HEK293 (cell line): ENCODE measurements at regions not wholly inside any gene's neighbourhood (a gene's known extent, or its start where the extent isn't known, plus 50 kb on each side); places are given as distances from the start of the nearest gene placed in this dataset.

ENCODE experiments used
- CTCF ChIA-PET: fragments of 350-600 bp; formaldehyde crosslinking; extraction: SDS; loops from one replicate; lab custom pipeline; 2021; ENCODE audit warnings: antibody characterized with exemption; lab: Yijun Ruan, JAX
- POLR2A ChIA-PET: fragments of 300-600 bp; formaldehyde crosslinking; extraction: SDS; loops from one replicate; lab custom pipeline; 2020; ENCODE audit warnings: antibody characterized with exemption, inconsistent platforms; lab: Yijun Ruan, JAX
- H3K27ac ChIP-seq: fragments of 200-500 bp; sonication (Bioruptor generic); 2 replicates; pipeline ENCODE4 v1.5.1; 2014; ENCODE audit warnings: low read depth, low read length, control low read depth, inconsistent platforms; ENCODE audit errors: extremely low read depth
- H3K36me3 ChIP-seq, 2 experiments: fragments of 200-500 bp in 1 of 2; sonication (Bioruptor generic) in 1 of 2; 1 replicate in 1 of 2; 2 replicates in 1 of 2; pipeline ENCODE4 v1.5.1; 2014 to 2017; ENCODE audit warnings: inconsistent platforms in 2 of 2, low read length in 2 of 2; ENCODE audit not compliant: control insufficient read depth in 2 of 2, insufficient read depth in 1 of 2
- H3K4me1 ChIP-seq: fragments of 200-500 bp; sonication (Bioruptor generic); 2 replicates; pipeline ENCODE4 v1.5.1; 2014; ENCODE audit warnings: mild to moderate bottlenecking, low read length, inconsistent platforms; ENCODE audit not compliant: control insufficient read depth, insufficient read depth
- H3K4me3 ChIP-seq: 2 replicates; pipeline ENCODE4 v1.5.1; 2011; ENCODE audit warnings: low read depth, mild to moderate bottlenecking, control low read depth, low read length, moderate library complexity
- H3K9me3 ChIP-seq: fragments of 200-500 bp; sonication (Bioruptor generic); 2 replicates; pipeline ENCODE4 v1.5.1; 2014; ENCODE audit warnings: low read depth, low read length, inconsistent platforms; ENCODE audit not compliant: control insufficient read depth, insufficient read depth
- ATF2 ChIP-seq: fragments of 450-650 bp; formaldehyde crosslinking; IDR thresholded peaks from 2 replicates; pipeline ENCODE4 v1.5.1; 2016; ENCODE audit warnings: missing biosample characterization, missing genetic modification characterization, low read depth
- BCL11A ChIP-seq: fragments of 450-650 bp; formaldehyde crosslinking; IDR thresholded peaks from 2 replicates; pipeline ENCODE4 v1.5.1; 2016; ENCODE audit warnings: low read depth, missing biosample characterization, missing genetic modification characterization
- IKZF3 ChIP-seq: fragments of 450-650 bp; IDR thresholded peaks from 2 replicates; pipeline ENCODE4 v1.5.0; 2018; ENCODE audit warnings: missing biosample characterization, mild to moderate bottlenecking, missing genetic modification characterization, moderate library complexity
- MEIS1 ChIP-seq: sonication (generic); formaldehyde crosslinking; IDR thresholded peaks from 2 replicates; pipeline ENCODE4 v1.8.1; 2022; ENCODE audit warnings: missing genetic modification reagents, mild to moderate bottlenecking, borderline replicate concordance
- ZBTB20 ChIP-seq: fragments of 450-650 bp; formaldehyde crosslinking; IDR thresholded peaks from 2 replicates; pipeline ENCODE4 v1.5.1; 2016; ENCODE audit warnings: missing biosample characterization, missing genetic modification characterization
- ZFP3 ChIP-seq: fragments of 450-650 bp; formaldehyde crosslinking; IDR thresholded peaks from 2 replicates; pipeline ENCODE4 v1.5.1; 2016; ENCODE audit warnings: low read depth, missing biosample characterization, missing genetic modification characterization
- ZNF112 ChIP-seq: fragments of 450-650 bp; formaldehyde crosslinking; IDR thresholded peaks from 2 replicates; pipeline ENCODE4 v1.5.0; 2017; ENCODE audit warnings: missing biosample characterization, missing genetic modification characterization
- ZNF132 ChIP-seq: fragments of 450-650 bp; formaldehyde crosslinking; IDR thresholded peaks from 2 replicates; pipeline ENCODE4 v1.5.1; 2017; ENCODE audit warnings: missing biosample characterization, missing genetic modification characterization, borderline replicate concordance
- ZNF140 ChIP-seq: fragments of 450-650 bp; formaldehyde crosslinking; IDR thresholded peaks from 2 replicates; pipeline ENCODE4 v1.5.1; 2016; ENCODE audit warnings: missing biosample characterization, missing genetic modification characterization
- ZNF146 ChIP-seq: fragments of 450-650 bp; formaldehyde crosslinking; IDR thresholded peaks from 2 replicates; pipeline ENCODE4 v1.5.1; 2016; ENCODE audit warnings: missing biosample characterization, missing genetic modification characterization
- ZNF155 ChIP-seq: fragments of 450-650 bp; formaldehyde crosslinking; IDR thresholded peaks from 2 replicates; pipeline ENCODE4 v1.5.1; 2016; ENCODE audit warnings: missing biosample characterization, missing genetic modification characterization
- ZNF184 ChIP-seq: fragments of 450-650 bp; IDR thresholded peaks from 2 replicates; pipeline ENCODE4 v1.5.1; 2018; ENCODE audit warnings: missing biosample characterization, mild to moderate bottlenecking, missing genetic modification characterization
- ZNF292 ChIP-seq: fragments of 450-650 bp; formaldehyde crosslinking; IDR thresholded peaks from 2 replicates; pipeline ENCODE4 v1.5.1; 2016; ENCODE audit warnings: low read depth, missing biosample characterization, missing genetic modification characterization, borderline replicate concordance
- ZNF416 ChIP-seq: fragments of 450-650 bp; formaldehyde crosslinking; IDR thresholded peaks from 2 replicates; pipeline ENCODE4 v1.5.1; 2016; ENCODE audit warnings: missing biosample characterization, missing genetic modification characterization
- ZNF518A ChIP-seq: fragments of 450-650 bp; formaldehyde crosslinking; conservative IDR thresholded peaks from 2 replicates; pipeline ENCODE4 v1.5.1; 2016; ENCODE audit warnings: low read depth, missing biosample characterization, missing genetic modification characterization
- ZNF654 ChIP-seq: fragments of 450-650 bp; formaldehyde crosslinking; IDR thresholded peaks from 2 replicates; pipeline ENCODE4 v1.5.1; 2016; ENCODE audit warnings: low read depth, missing biosample characterization, missing genetic modification characterization
- ZNF701 ChIP-seq: fragments of 450-650 bp; formaldehyde crosslinking; IDR thresholded peaks from 2 replicates; pipeline ENCODE4 v1.5.1; 2016; ENCODE audit warnings: missing biosample characterization, missing genetic modification characterization
- ZNF704 ChIP-seq: fragments of 450-650 bp; formaldehyde crosslinking; IDR thresholded peaks from 2 replicates; pipeline ENCODE4 v1.5.1; 2016; ENCODE audit warnings: missing biosample characterization, missing genetic modification characterization
- ZNF776 ChIP-seq: fragments of 450-650 bp; formaldehyde crosslinking; IDR thresholded peaks from 2 replicates; pipeline ENCODE4 v1.5.0; 2017; ENCODE audit warnings: missing biosample characterization, missing genetic modification characterization, borderline replicate concordance
- ZXDB ChIP-seq: fragments of 450-650 bp; formaldehyde crosslinking; IDR thresholded peaks from 2 replicates; pipeline ENCODE4 v1.5.1; 2016; ENCODE audit warnings: missing biosample characterization, missing genetic modification characterization

GRCh38 chr16:26212599-26212998 lies 520.8 kb downstream of the HS3ST4 start:
- POLR2A ChIA-PET: no interaction called here
- Histone ChIP-seq H3K9me3 (no peaks in the 10 kb centered on the region), H3K36me3 (no peaks in the 10 kb centered on the region)
- TF ChIP-seq ZNF140 (tag by site-specific recombination): no peak
- TF ChIP-seq IKZF3 (tag by site-specific recombination): no peak
- TF ChIP-seq ZNF416: no peak
- no peak for TF ChIP-seq ZFP3 (tag by site-specific recombination)
- TF ChIP-seq, all 188 proteins: peak for 0
- Histone ChIP-seq H3K4me1 (no peaks in the 10 kb centered on the region), H3K4me3 (no peak overlapping the region), H3K27ac (no peak overlapping the region)
- CTCF ChIA-PET: no interaction called here

- TF ChIP-seq ZNF701 (tag by site-specific recombination) (no peak), ZNF654 (tag by site-specific recombination) (no peak), ZNF112 (tag by site-specific recombination) (no peak), ZNF146 (no peak), ATF2 (tag by site-specific recombination) (no peak), ZBTB20 (tag by site-specific recombination) (no peak), ZXDB (no peak), ZNF518A (tag by site-specific recombination) (no peak), ZNF184 (tag by site-specific recombination) (no peak), ZNF704 (tag by site-specific recombination) (no peak), BCL11A (tag by site-specific recombination) (no peak), ZNF132 (tag by site-specific recombination) (no peak), MEIS1 (CRISPR knock-in tag) (no peak), ZNF155 (tag by site-specific recombination) (no peak), ZNF292 (tag by site-specific recombination) (no peak), ZNF776 (tag by site-specific recombination) (no peak)
- TF ChIP-seq, all 188 proteins: peak for 0
- CTCF ChIA-PET: no interaction called here
- Histone ChIP-seq H3K4me1 (no peaks in the 10 kb centered on the region), H3K27ac (no peak overlapping the region), H3K4me3 (no peak overlapping the region), H3K36me3 (no peaks in the 10 kb centered on the region), H3K9me3 (no peaks in the 10 kb centered on the region)
- POLR2A ChIA-PET: no interaction called here
These were observed 522.9 kb downstream of the HS3ST4 start for GRCh38 chr16:26214581-26215174.
